Activated CD8-positive, alpha-beta T cell treated with anti-CD3 and anti-CD28 coated beads for 36 hours (primary cell): ENCODE measurements at regions not wholly inside any gene's neighbourhood (a gene's known extent, or its start where the extent isn't known, plus 50 kb on each side); places are given as distances from the start of the nearest gene placed in this dataset.

Experiments used
- ATAC-seq: fragments of 200-7000 bp; cut with Tn5 transposase; one replicate; pipeline ENCODE4 v1.10.0; 2021; ENCODE audit warnings: mild to moderate bottlenecking, moderate library complexity
- CTCF ChIA-PET: fragments of 350-600 bp; sonication (Branson Sonifier 250); formaldehyde crosslinking; loops from one replicate; lab custom pipeline; 2021; ENCODE audit warnings: antibody characterized with exemption; lab: Charles Lee
- POLR2A ChIA-PET: fragments of 350-600 bp; sonication (Branson Sonifier 250); formaldehyde crosslinking; loops from one replicate; lab custom pipeline; 2021; ENCODE audit warnings: antibody characterized with exemption; lab: Charles Lee
- DNase-seq: peaks from one replicate; pipeline ENCODE4 v3.0.0-alpha.2; 2020
- H3K27ac Mint-ChIP-seq: one replicate; pipeline ENCODE4 v1.8.0; 2021; ENCODE audit warnings: mild to moderate bottlenecking, mixed read lengths
- H3K27me3 Mint-ChIP-seq: one replicate; pipeline ENCODE4 v1.8.0; 2021; ENCODE audit warnings: mixed read lengths
- H3K36me3 Mint-ChIP-seq: one replicate; pipeline ENCODE4 v1.8.0; 2021; ENCODE audit warnings: low read depth, mixed read lengths
- H3K4me1 Mint-ChIP-seq: one replicate; pipeline ENCODE4 v1.8.0; 2021; ENCODE audit warnings: low read depth, mixed read lengths
- H3K4me3 Mint-ChIP-seq: one replicate; pipeline ENCODE4 v1.8.0; 2021; ENCODE audit warnings: mild to moderate bottlenecking, moderate library complexity, mixed read lengths
- H3K9me3 Mint-ChIP-seq: one replicate; pipeline ENCODE4 v1.8.0; 2021; ENCODE audit warnings: mixed read lengths
- intact Hi-C: fragments of 100-400 bp; cut with micrococcal nuclease; formaldehyde crosslinking; loops from one replicate; pipeline ENCODE4 v1.10.0; 2022
- TF ChIP-seq, protein P1 (sequence below): fragments of 200-600 bp; IDR thresholded peaks from one replicate; pipeline ENCODE4 v1.8.0; 2022; ENCODE audit warnings: antibody characterized with exemption, mild to moderate bottlenecking

DNA sequence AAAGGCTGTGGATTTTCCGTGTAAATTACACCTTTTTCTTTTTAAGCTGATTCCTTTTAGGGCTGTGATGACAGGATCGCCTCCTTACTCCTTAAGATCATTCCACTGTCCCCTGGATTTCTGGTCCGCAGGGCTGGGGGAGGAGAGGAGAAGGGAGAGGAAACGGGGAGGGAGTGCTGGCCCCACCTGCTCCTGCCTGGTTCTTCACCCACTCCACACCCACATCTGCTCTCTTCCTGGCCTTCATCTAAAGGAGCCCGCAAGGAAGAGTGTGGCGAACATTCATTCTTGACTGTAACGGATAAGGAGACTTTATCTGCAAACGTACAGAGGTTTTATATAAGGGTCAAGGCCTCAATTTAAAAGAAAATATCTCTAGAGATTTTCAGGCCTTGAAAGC, 242.0 kb downstream of the RHOU start:
- intact Hi-C loops, result no loop called here
- TF ChIP-seq, protein P1, sequence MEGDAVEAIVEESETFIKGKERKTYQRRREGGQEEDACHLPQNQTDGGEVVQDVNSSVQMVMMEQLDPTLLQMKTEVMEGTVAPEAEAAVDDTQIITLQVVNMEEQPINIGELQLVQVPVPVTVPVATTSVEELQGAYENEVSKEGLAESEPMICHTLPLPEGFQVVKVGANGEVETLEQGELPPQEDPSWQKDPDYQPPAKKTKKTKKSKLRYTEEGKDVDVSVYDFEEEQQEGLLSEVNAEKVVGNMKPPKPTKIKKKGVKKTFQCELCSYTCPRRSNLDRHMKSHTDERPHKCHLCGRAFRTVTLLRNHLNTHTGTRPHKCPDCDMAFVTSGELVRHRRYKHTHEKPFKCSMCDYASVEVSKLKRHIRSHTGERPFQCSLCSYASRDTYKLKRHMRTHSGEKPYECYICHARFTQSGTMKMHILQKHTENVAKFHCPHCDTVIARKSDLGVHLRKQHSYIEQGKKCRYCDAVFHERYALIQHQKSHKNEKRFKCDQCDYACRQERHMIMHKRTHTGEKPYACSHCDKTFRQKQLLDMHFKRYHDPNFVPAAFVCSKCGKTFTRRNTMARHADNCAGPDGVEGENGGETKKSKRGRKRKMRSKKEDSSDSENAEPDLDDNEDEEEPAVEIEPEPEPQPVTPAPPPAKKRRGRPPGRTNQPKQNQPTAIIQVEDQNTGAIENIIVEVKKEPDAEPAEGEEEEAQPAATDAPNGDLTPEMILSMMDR, result no peak
- ChIA-PET POLR2A (no interaction called here), CTCF (no interaction called here)
- DNase-seq (no peak), ATAC-seq (no peak)
- H3K9me3 Mint-ChIP-seq, result no peaks in the 10 kb centered on the region
- no peaks in the 10 kb centered on the region for H3K27me3 Mint-ChIP-seq
- no peak overlapping the region for H3K4me3 Mint-ChIP-seq
- no peaks in the 10 kb centered on the region for H3K4me1 Mint-ChIP-seq
- H3K27ac Mint-ChIP-seq, result no peak overlapping the region
- no peaks in the 10 kb centered on the region for H3K36me3 Mint-ChIP-seq

DNA sequence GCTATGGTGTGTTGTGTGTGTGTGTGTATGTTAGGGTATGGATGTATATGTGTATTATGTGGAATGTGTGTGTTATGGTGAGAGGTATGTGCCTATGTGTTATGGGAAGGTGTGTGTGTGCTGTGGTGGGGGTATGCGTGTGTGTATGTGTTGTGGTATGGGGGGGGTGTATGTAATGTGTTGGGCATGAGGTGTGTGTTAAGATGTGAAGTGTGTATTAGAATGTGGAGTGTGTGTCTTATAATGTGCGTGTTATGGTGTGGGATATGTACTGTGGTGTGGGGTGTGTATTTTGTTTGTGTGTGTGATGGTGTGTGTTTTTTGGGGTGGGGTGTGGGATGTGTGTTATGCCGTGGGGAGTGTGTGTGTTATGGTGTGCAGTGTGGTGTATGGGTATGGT, 242.5 kb downstream of the RHOU start:
- ChIA-PET CTCF (no interaction called here), POLR2A (no interaction called here)
- no peak for ATAC-seq
- Mint-ChIP-seq H3K27ac (no peak overlapping the region), H3K36me3 (no peaks in the 10 kb centered on the region), H3K27me3 (no peaks in the 10 kb centered on the region), H3K4me1 (no peaks in the 10 kb centered on the region), H3K9me3 (no peaks in the 10 kb centered on the region), H3K4me3 (no peak overlapping the region)
- TF ChIP-seq, protein P1, result no peak
- no peak for DNase-seq
- intact Hi-C loops, result no loop called here

DNA sequence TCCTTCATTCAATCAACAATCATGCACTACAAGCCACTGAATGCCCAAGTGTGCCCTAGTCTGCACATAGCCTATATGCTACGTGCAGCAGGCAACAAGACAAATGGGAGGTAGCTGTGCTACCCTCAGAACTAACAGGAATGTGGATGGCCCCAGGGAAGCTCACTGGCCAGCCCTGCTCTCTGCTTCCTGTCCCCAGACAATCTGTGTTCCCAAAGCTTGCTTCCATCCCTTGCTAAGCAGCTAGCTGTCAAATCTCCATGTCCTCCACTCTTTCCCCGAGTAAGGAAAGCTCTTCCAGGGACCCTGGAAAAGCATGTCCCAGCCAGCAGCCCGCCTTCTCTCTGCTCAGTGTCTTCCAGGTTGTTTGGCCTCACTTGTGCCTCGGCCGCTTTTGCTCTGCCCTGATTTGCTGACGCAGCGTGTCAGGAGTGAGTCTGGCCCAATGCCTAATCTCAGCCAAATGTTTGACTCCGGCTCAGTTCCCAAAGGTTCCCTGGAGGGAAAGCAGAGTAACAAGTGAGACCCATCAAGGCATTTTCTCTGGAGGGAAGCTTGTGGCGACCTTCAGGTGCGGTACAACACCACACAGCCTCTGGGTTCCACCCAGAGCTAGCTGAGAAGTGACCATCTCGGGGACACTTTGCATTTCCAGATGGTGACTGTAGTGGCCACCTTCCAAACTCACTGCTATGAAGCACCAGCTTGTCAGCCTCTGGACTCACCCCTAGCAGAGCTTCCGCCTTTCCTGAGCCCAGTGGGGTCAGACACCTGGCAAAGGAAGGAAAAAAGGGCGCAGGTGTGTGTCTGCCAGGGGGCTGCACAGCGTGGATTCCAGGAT, 243.4 kb downstream of the RHOU start:
- DNase-seq, result no peak
- TF ChIP-seq, protein P1, result no peak
- POLR2A ChIA-PET, result interaction anchor here (0.8 kb wide), 1 partner anchor 195 kb away, joined by 3 read pairs; no protein-coding TSS in a partner anchor
- intact Hi-C loops, result no loop called here
- Mint-ChIP-seq H3K4me3 (no peak overlapping the region), H3K4me1 (no peaks in the 10 kb centered on the region), H3K36me3 (no peaks in the 10 kb centered on the region), H3K27ac (no peak overlapping the region), H3K27me3 (no peaks in the 10 kb centered on the region), H3K9me3 (no peaks in the 10 kb centered on the region)
- no peak for ATAC-seq
- CTCF ChIA-PET, result no interaction called here

DNA sequence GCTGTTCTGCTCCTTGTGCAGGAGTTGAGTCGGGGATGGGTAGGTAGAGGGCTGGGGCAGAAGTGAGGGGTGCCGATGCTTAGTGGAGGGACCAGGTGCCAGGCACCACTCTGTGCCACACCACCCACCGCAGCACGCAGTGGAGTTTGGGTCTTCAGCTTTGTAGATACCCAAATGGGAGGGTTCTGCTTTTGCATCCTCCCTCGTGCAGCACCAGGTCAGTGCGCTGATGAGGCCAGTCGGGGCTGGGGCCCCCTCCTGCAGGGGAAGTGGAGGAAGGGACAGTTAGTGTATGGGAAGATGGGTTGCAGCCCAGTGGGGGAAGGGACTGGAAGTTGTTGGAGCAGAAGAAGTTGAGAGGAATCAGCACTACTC, 244.0 kb downstream of the RHOU start:
- CTCF ChIA-PET, result no interaction called here
- H3K9me3 Mint-ChIP-seq, result no peaks in the 10 kb centered on the region

DNA sequence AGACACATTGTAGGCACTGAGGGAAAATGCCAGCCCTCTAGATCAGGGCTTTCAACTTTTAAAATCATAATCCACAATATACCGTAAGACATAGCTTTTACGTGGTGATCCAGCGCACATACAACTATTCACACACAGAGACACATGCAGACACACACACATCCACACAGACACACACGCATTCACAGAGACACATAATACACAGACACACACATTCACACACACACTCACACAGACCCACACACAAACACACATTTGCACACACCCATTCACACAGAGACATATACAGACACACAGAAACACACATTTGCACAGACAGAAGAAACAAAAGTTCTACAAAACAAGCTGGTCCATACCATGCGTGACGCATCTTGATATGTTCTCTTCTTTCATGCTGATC, 244.5 kb downstream of the RHOU start:
- Mint-ChIP-seq H3K36me3 (no peaks in the 10 kb centered on the region), H3K4me1 (no peaks in the 10 kb centered on the region), H3K9me3 (no peaks in the 10 kb centered on the region), H3K27me3 (no peaks in the 10 kb centered on the region), H3K27ac (no peak overlapping the region), H3K4me3 (no peak overlapping the region)
- ChIA-PET POLR2A (no interaction called here), CTCF (no interaction called here)
- TF ChIP-seq, protein P1, result no peak
- intact Hi-C loops, result no loop called here
- no peak for ATAC-seq
- no peak for DNase-seq

More for the DNA sequence above, 244.0 kb downstream of the RHOU start:
- DNase-seq, result no peak
- H3K27me3 Mint-ChIP-seq, result no peaks in the 10 kb centered on the region
- POLR2A ChIA-PET, result interaction anchor here (0.8 kb wide), 1 partner anchor 195 kb away, joined by 3 read pairs; no protein-coding TSS in a partner anchor
- no peaks in the 10 kb centered on the region for H3K36me3 Mint-ChIP-seq
- no peak for ATAC-seq
- intact Hi-C loops, result no loop called here
- H3K27ac Mint-ChIP-seq, result no peak overlapping the region
- H3K4me1 Mint-ChIP-seq, result no peaks in the 10 kb centered on the region
- H3K4me3 Mint-ChIP-seq, result no peak overlapping the region
- TF ChIP-seq, protein P1, result no peak
